GM21526 (cell line): ENCODE measurements at regions not wholly inside any gene's neighbourhood (a gene's known extent, or its start where the extent isn't known, plus 50 kb on each side); places are given as distances from the start of the nearest gene placed in this dataset.

Experiments
- ATAC-seq: cut with Tn5 transposase; IDR thresholded peaks from one replicate; pipeline ENCODE4 v1.9.1; 2021; ENCODE audit warnings: moderate library complexity; ENCODE audit not compliant: unreplicated experiment, low FRiP score

GRCh38 chr5:18023986-18024385, 389.7 kb downstream of the TAF11L14 start:
- no peak for ATAC-seq

GRCh38 chr5:18024542-18024941, 390.3 kb downstream of the TAF11L14 start:
- no peak for ATAC-seq

- ATAC-seq: no peak
Observed at GRCh38 chr5:18027241-18027867, 393.1 kb downstream of the TAF11L14 start.

GRCh38 chr5:18028036-18028435, 393.8 kb downstream of the TAF11L14 start:
- ATAC-seq: no peak

DNA sequence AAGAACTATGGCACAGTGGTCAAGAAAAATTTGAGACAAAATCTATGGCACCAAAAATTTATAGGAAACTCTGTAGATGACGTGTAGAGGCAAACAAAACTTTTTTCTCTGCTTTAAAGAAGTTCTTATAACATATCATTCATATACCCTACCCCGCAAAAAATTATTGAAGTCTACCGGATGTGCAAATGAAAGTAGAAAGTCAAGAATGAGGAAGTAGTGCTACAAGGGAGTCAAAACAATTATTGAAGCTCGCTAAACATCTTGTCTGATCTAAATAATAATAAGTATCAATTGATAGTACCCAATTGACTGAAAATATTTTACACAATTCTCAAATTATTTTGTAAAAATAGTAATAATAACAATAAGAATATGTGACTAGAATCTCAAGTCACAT, 398.5 kb downstream of the TAF11L14 start:
- no peak for ATAC-seq

DNA sequence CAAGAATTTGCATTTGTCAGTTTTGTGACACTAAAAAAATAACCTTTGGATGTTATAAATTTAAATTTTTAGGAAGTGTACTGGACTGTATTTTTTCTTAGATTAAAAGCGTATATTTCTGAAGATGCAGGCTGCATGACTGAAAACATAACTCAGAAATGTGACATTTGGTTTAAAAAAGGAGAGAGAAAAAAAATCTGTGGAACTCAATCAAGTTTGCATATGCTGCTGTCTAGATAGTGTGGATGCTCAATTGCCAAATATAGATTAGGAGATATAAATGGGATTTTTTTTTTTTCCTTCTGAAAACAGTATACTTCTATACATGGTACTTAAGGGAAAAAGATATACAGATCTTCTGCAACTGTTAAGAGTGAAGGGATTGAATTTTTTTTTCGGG, 402.3 kb downstream of the TAF11L14 start:
- no peak for ATAC-seq

DNA sequence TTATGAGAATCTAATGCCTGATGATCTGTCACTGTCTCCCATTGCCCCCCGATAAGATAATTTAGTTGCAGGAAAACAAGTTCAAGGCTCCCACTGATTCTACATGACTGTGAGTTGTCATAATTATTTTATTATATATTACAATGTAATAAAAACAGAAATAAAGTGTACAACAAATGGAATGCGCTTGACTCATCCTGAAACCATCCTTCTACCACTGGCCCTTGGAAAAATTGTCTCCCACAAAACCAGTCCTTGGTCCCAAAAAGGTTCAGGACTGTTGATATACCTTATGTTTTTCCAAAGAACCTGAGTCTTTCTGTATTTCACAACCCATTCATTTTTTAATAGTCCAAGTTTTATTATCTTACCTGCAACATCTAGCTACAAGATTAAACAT, 403.5 kb downstream of the TAF11L14 start:
- ATAC-seq: no peak

DNA sequence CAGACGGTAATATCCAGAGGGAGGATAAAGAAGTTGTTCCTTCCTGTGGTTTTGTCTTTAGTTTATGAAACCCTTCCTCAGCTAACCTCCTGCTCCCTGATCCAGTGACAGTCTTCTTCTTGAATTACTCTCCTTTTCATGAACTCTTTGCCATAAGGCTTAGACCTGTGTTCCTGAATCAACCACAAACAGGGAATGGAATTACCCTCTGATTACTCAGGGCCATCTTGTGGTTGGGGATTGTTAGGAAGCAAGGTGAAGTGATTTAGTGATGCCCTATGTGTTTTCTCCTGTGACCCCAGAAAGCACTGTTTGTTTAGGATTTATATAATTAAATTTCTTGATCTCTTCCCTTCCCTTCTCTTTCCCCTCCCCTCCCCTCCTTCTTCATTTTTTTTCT, 409.1 kb downstream of the TAF11L14 start:
- ATAC-seq: no peak

DNA sequence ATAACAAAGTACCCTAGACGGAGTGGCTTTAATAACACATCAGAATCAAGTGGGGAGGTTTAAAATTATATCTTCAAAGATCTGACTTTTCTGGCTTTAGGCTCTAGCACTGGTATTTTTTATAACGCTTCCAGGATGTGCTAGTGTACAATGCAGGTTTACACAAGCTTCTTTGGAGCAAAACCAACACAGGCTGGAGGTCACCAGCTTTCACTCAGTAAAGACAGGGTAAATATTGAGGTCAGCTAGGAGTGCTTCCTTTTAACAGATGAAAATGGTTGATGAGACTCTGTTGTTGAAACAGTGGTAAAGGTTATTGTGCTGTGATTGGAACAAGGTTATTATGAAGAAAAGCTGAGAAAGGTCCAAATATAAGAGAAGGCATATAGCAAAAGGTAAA, 414.2 kb downstream of the TAF11L14 start:
- no peak for ATAC-seq

GRCh38 chr5:18050345-18050744, 416.1 kb downstream of the TAF11L14 start:
- no peak for ATAC-seq

DNA sequence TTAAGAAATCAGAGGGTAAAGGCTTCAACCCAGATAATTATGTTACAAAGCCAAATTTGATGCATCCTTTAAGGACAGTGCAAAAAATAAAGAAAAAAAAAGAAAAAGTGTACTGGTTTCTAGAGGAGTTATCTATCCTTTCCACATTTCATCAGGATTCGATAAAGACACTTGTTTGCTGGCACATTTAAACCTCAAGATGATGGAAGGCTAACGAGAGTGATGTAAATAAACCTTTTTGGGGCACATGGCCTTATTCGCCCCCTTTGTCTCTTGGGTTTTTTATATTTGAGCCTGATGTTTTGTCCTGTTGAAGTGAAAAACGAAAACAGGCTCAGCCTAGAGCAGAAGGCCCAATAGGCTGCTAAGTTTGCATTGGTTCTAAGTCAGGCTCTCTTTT, 416.5 kb downstream of the TAF11L14 start:
- ATAC-seq: no peak

- no peak for ATAC-seq
Observed at GRCh38 chr5:18051953-18052352, 417.7 kb downstream of the TAF11L14 start.

DNA sequence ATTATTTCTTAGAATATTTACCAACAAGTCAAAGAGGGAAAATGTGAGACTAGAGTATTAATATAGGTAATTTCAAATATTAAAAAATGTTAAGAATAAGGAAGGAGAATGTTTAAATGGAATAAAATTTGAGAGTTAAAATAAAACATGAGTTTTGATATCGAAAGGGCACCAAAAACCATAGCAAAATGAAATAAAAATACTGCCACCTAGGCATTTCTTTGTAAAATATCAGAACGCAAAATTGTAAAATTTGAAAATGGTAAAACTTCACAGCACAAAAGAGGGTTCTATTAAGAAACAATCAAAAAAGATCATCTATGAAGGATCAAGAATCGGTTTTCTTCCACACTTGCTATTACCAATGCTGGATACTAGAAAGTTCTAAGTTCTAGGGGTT, 418.3 kb downstream of the TAF11L14 start:
- no peak for ATAC-seq

GRCh38 chr5:18057725-18058124, 423.5 kb downstream of the TAF11L14 start:
- no peak for ATAC-seq

DNA sequence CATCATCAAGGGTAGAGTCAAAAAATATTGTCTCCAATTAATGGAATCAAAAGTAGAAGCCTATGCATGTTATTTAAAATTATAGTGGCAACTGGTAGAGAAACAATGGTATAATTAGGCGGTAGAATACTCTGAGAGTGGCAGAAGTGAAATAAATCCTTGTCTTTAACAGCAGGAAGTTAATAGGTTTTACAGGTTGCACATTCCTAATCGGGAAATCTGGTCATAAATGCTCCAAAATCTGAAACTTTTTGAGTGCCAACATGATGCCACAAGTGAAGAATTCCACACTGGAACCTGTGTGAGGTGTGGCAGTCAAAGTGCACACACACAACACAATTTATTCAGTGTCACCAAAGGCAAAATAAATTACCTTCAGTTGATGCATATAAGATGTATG, 433.4 kb downstream of the TAF11L14 start:
- ATAC-seq: no peak

- no peak for ATAC-seq
Observed at GRCh38 chr5:18068826-18069225, 434.6 kb downstream of the TAF11L14 start.

- no peak for ATAC-seq
Observed at GRCh38 chr5:18069790-18070189, 435.5 kb downstream of the TAF11L14 start.

DNA sequence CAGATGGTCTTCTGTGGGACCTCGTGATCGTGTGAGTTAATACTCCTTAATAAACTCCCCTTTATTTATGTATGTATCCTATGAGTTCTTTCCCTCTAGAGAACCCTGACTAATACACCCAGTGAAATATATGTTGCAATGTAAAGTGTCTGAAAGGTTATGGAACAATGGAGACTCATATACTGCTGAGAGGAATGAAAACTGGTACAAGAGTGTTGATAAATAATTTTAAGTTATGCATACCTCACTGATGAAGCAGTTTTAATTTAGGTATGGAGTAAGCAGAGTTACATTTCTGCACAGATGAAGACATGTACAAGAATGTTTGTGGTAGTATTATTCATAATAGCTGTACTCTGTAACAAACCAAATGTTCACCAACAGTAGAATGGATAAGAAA, 438.3 kb downstream of the TAF11L14 start:
- ATAC-seq: no peak

- ATAC-seq: no peak
Observed at GRCh38 chr5:18074961-18075360, 440.7 kb downstream of the TAF11L14 start.

- no peak for ATAC-seq
Observed at GRCh38 chr5:18078157-18078556, 443.9 kb downstream of the TAF11L14 start.

- no peak for ATAC-seq
Observed at GRCh38 chr5:18079831-18080230, 445.6 kb downstream of the TAF11L14 start.

DNA sequence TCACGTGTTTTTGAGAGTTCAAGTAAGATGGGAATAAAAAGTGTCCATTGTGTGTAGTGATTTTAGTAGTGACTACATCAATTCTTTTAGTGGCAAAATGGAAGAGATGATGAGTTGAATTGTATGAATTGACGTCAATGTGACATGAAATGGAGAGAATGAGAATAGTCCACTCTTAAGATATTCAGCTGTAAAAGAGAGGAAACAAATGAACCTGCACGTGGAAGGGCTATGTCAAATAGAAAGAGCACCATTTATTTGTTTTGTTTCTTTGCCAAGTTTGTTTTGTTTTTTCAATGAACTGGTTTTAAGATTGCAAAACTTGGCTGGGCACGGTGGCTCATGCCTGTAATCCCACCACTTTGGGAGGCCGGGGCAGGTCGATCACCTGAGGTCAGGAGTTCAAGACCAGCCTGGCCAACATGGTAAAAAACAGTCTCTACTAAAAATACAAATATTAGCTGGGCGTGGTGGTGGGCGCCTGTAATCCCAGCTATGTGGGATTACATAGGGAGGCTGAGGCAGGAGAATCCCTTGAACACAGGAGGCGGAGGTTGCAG, 453.8 kb downstream of the TAF11L14 start:
- ATAC-seq: no peak

DNA sequence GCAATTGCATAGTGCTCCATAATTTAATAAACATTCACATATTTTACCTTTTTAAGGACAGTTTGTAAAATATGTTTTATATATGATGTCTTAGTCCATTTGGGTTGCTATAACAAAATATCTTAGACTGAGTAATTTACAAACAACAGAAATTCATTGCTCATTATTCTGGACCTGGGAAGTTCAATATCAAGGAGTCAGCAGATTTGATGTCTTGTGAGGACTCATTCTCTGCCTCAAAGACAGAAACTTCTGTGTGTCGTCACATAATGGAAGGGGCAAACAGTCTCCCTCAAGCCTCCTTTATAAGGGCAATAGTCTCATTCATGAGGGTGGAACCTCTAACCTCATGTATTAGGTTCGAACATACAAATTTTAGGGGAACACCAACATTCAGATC, 455.9 kb downstream of the TAF11L14 start:
- no peak for ATAC-seq
